HCT116 (cell line): ENCODE measurements at regions not wholly inside any gene's neighbourhood (a gene's known extent, or its start where the extent isn't known, plus 50 kb on each side); places are given as distances from the start of the nearest gene placed in this dataset.

Experiments
- ATAC-seq: fragments of 200-7000 bp; cut with Tn5 transposase; 2 replicates; pipeline ENCODE4 v1.9.1; 2020; ENCODE audit warnings: mild to moderate bottlenecking, moderate library complexity
- BruUV-seq: library from RNA; stranded (reverse); fragments of 400-500 nt; replicated peaks from 2 replicates; lab custom pipeline; 2021; lab: Mats Ljungman, UMichigan
- CTCF ChIA-PET: fragments of 300-600 bp; sonication (Branson Sonifier 250); formaldehyde crosslinking; loops from one replicate; lab custom pipeline; 2021; ENCODE audit warnings: antibody characterized with exemption; lab: Charles Lee
- POLR2A ChIA-PET: fragments of 300-600, 350-600 bp; sonication (Branson Sonifier 250); formaldehyde crosslinking; loops from one replicate; lab custom pipeline; 2021; ENCODE audit warnings: antibody characterized with exemption; lab: Charles Lee
- RAD21 ChIA-PET, 2 experiments: fragments of 300-600 bp; sonication (Branson Sonifier 250); formaldehyde crosslinking; loops; one replicate each; lab custom pipeline; 2023; ENCODE audit warnings: low total read pairs in 2 of 2; ENCODE audit not compliant: uncharacterized antibody in 2 of 2, unreplicated experiment in 2 of 2, low non-redundant PET in 1 of 2; lab: Charles Lee
- DNase-seq: peaks from one replicate; pipeline ENCODE4 v3.0.0-alpha.2; 2010; ENCODE audit warnings: low read depth, low spot score
- H2AFZ ChIP-seq: fragments of 200-600 bp; shearing (Covaris generic), sonication (generic); 2 replicates; pipeline ENCODE4 v1.6.1; 2017; ENCODE audit warnings: low read depth, mixed run types, mixed read lengths, antibody characterized with exemption, low read length; ENCODE audit not compliant: poor library complexity, severe bottlenecking
- H3K27ac ChIP-seq: 2 replicates; pipeline ENCODE4 v1.5.1; 2012; ENCODE audit warnings: low read depth, low read length
- H3K27me3 ChIP-seq: fragments of 200-600 bp; sonication (generic); 2 replicates; pipeline ENCODE4 v1.6.1; 2016; ENCODE audit warnings: mixed run types, low read length, mixed read lengths; ENCODE audit not compliant: insufficient read depth
- H3K36me3 ChIP-seq, 2 experiments: fragments of 200-500 bp in 1 of 2; fragments of 200-600 bp in 1 of 2; sonication (Bioruptor generic) in 1 of 2; sonication (generic) in 1 of 2; 2 replicates each; pipeline versions ENCODE4 v1.5.1 to v1.6.1; 2014 to 2016; ENCODE audit warnings: low read length in 2 of 2, inconsistent platforms in 1 of 2, mixed read lengths in 1 of 2, mixed run types in 1 of 2; ENCODE audit not compliant: insufficient read depth in 2 of 2, control insufficient read depth in 1 of 2
- H3K4me1 ChIP-seq, 2 experiments: fragments of 200-600 bp in 1 of 2; sonication (generic) in 1 of 2; 2 replicates each; pipeline versions ENCODE4 v1.5.1 to v1.6.1; 2012 to 2017; ENCODE audit warnings: low read length in 2 of 2, inconsistent platforms in 1 of 2, mild to moderate bottlenecking in 1 of 2, mixed read lengths in 1 of 2, mixed run types in 1 of 2, moderate library complexity in 1 of 2; ENCODE audit not compliant: insufficient read depth in 2 of 2, control insufficient read depth in 1 of 2
- H3K4me2 ChIP-seq: fragments of 200-600 bp; sonication (generic); 2 replicates; pipeline ENCODE4 v1.6.1; 2017; ENCODE audit warnings: mixed run types, low read length, mixed read lengths
- H3K4me3 ChIP-seq, 2 experiments: fragments of 200-600 bp in 1 of 2; sonication (generic) in 1 of 2; replicated peaks in 1 of 2; 2 replicates each; pipeline ENCODE4 v1.5.1; 2011 to 2016; ENCODE audit warnings: low read length in 2 of 2, control low read depth in 1 of 2, low read depth in 1 of 2, mild to moderate bottlenecking in 1 of 2, mixed read lengths in 1 of 2, mixed run types in 1 of 2
- H3K79me2 ChIP-seq: fragments of 200-600 bp; sonication (generic); 2 replicates; pipeline ENCODE4 v1.6.1; 2017; ENCODE audit warnings: mild to moderate bottlenecking, mixed run types, low read length, moderate library complexity, mixed read lengths; ENCODE audit not compliant: insufficient read depth
- H3K9ac ChIP-seq: fragments of 200-600 bp; sonication (generic); 2 replicates; pipeline ENCODE4 v1.6.1; 2016; ENCODE audit warnings: low read length, mixed read lengths
- H3K9me2 ChIP-seq: fragments of 200-600 bp; sonication (generic), shearing (Covaris generic); 2 replicates; pipeline ENCODE4 v1.6.1; 2017; ENCODE audit warnings: mixed run types, mild to moderate bottlenecking, moderate library complexity; ENCODE audit not compliant: insufficient read depth
- H3K9me3 ChIP-seq, 2 experiments: fragments of 200-500 bp in 1 of 2; fragments of 200-600 bp in 1 of 2; sonication (Bioruptor generic) in 1 of 2; sonication (generic) in 1 of 2; 2 replicates each; pipeline ENCODE4 v1.6.1; 2014 to 2017; ENCODE audit warnings: low read length in 2 of 2, mixed read lengths in 2 of 2, inconsistent platforms in 1 of 2, low read depth in 1 of 2, mild to moderate bottlenecking in 1 of 2, mixed run types in 1 of 2, moderate library complexity in 1 of 2; ENCODE audit not compliant: control insufficient read depth in 1 of 2, insufficient read depth in 1 of 2
- H4K20me1 ChIP-seq: fragments of 200-600 bp; sonication (generic), shearing (Covaris generic); 2 replicates; pipeline ENCODE4 v1.6.1; 2017; ENCODE audit warnings: mixed run types, mild to moderate bottlenecking, moderate library complexity; ENCODE audit not compliant: insufficient read depth
- ELF1 ChIP-seq: IDR thresholded peaks from 2 replicates; pipeline ENCODE4 v1.6.1; 2012; ENCODE audit warnings: low read depth, borderline replicate concordance
- EZH2phosphoT487 ChIP-seq: fragments of 200-600 bp; IDR thresholded peaks from 2 replicates; pipeline ENCODE4 v1.6.1; 2018; ENCODE audit warnings: antibody characterized with exemption, borderline replicate concordance
- POLR2A ChIP-seq: IDR thresholded peaks from 2 replicates; pipeline ENCODE4 v1.7.0; 2011; ENCODE audit warnings: borderline replicate concordance; ENCODE audit not compliant: insufficient read depth, insufficient read length; ENCODE audit errors: extremely low read depth
- YY1 ChIP-seq: IDR thresholded peaks from 2 replicates; pipeline ENCODE4 v1.6.1; 2011; ENCODE audit warnings: low read length, low read depth, moderate library complexity, mild to moderate bottlenecking; ENCODE audit not compliant: insufficient replicate concordance; ENCODE audit errors: extremely low read depth
- ZNF274 ChIP-seq: fragments of 200-500 bp; sonication (Bioruptor generic); IDR thresholded peaks from 2 replicates; pipeline ENCODE4 v1.6.1; 2014; ENCODE audit warnings: mild to moderate bottlenecking, low read depth, low read length, inconsistent platforms
- intact Hi-C: fragments of 100-400 bp; cut with micrococcal nuclease; formaldehyde crosslinking; loops from 2 replicates; pipeline ENCODE4 v1.10.0; 2022
- TF ChIP-seq, protein P1 (sequence below): IDR thresholded peaks from 2 replicates; pipeline ENCODE4 v1.6.1; 2012; ENCODE audit warnings: low read depth
- TF ChIP-seq, protein P2 (sequence below): IDR thresholded peaks from 2 replicates; pipeline ENCODE4 v1.6.1; 2012
- TF ChIP-seq, protein P3 (sequence below): IDR thresholded peaks from 2 replicates; pipeline ENCODE4 v1.6.1; 2011; ENCODE audit warnings: mild to moderate bottlenecking, low read length, moderate library complexity; ENCODE audit not compliant: insufficient replicate concordance; ENCODE audit errors: extremely low read depth

DNA sequence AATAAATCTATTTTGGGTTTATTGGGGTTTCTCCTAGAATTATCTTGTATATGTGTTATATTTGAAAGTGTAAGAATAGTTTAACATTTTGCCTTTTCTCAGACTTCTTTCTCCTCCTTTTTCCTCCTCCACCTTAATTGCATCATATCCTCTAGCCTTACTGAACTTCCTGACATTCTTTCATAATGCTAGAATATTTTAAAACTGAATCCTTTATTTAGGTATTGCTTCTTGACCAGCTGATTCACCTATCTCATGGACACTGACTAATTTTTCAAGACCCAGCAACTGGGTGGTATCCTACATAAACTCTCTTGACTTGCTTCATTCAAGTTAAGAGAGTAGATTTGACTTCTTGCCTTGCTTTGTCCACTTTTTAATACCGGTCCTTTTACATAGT lies 1508.9 kb downstream of the STIM2 start (continued):
- TF ChIP-seq, protein P1, sequence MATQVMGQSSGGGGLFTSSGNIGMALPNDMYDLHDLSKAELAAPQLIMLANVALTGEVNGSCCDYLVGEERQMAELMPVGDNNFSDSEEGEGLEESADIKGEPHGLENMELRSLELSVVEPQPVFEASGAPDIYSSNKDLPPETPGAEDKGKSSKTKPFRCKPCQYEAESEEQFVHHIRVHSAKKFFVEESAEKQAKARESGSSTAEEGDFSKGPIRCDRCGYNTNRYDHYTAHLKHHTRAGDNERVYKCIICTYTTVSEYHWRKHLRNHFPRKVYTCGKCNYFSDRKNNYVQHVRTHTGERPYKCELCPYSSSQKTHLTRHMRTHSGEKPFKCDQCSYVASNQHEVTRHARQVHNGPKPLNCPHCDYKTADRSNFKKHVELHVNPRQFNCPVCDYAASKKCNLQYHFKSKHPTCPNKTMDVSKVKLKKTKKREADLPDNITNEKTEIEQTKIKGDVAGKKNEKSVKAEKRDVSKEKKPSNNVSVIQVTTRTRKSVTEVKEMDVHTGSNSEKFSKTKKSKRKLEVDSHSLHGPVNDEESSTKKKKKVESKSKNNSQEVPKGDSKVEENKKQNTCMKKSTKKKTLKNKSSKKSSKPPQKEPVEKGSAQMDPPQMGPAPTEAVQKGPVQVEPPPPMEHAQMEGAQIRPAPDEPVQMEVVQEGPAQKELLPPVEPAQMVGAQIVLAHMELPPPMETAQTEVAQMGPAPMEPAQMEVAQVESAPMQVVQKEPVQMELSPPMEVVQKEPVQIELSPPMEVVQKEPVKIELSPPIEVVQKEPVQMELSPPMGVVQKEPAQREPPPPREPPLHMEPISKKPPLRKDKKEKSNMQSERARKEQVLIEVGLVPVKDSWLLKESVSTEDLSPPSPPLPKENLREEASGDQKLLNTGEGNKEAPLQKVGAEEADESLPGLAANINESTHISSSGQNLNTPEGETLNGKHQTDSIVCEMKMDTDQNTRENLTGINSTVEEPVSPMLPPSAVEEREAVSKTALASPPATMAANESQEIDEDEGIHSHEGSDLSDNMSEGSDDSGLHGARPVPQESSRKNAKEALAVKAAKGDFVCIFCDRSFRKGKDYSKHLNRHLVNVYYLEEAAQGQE, result no peak
- TF ChIP-seq ZNF274, result no peak
- TF ChIP-seq, protein P2, sequence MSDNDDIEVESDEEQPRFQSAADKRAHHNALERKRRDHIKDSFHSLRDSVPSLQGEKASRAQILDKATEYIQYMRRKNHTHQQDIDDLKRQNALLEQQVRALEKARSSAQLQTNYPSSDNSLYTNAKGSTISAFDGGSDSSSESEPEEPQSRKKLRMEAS, result no peak
- TF ChIP-seq EZH2phosphoT487, result no peak
- TF ChIP-seq YY1, result no peak
- TF ChIP-seq, protein P3, sequence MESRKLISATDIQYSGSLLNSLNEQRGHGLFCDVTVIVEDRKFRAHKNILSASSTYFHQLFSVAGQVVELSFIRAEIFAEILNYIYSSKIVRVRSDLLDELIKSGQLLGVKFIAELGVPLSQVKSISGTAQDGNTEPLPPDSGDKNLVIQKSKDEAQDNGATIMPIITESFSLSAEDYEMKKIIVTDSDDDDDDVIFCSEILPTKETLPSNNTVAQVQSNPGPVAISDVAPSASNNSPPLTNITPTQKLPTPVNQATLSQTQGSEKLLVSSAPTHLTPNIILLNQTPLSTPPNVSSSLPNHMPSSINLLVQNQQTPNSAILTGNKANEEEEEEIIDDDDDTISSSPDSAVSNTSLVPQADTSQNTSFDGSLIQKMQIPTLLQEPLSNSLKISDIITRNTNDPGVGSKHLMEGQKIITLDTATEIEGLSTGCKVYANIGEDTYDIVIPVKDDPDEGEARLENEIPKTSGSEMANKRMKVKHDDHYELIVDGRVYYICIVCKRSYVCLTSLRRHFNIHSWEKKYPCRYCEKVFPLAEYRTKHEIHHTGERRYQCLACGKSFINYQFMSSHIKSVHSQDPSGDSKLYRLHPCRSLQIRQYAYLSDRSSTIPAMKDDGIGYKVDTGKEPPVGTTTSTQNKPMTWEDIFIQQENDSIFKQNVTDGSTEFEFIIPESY, result no peak

DNA sequence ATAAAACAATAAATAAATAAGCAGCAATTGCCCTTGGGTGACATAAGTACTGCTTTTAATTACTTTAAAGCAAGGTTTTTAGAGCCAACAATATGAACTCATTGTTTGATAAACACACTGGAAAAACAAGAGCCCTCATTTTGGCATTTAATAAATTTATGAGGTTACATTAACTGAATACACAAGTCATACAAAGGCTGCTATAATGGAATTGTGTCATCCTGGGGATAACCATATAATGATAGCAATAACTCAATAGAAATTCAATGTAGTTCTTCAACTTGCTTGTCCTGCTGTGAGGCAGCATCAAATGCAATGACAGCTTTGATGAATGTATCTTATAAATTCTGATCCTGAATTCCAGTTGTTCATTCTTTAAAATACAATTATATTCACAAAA lies 1512.5 kb downstream of the STIM2 start:
- ATAC-seq, result no peak
- Histone ChIP-seq H3K27ac (no peak overlapping the region), H3K9me2 (no peaks in the 10 kb centered on the region), H3K27me3 (no peaks in the 10 kb centered on the region), H3K9ac (no peak overlapping the region), H2AFZ (no peak overlapping the region), H3K9me3 (no peaks in the 10 kb centered on the region), H3K4me1 (no peaks in the 10 kb centered on the region), H4K20me1 (no peaks in the 10 kb centered on the region), H3K36me3 (no peaks in the 10 kb centered on the region), H3K79me2 (no peaks in the 10 kb centered on the region), H3K4me2 (no peak overlapping the region), H3K4me3 (no peak overlapping the region)
- CTCF ChIA-PET, result no interaction called here
- no TSS peak for BruUV-seq
- DNase-seq, result no peak
- intact Hi-C loops, result no loop called here
- TF ChIP-seq ELF1, result no peak
- TF ChIP-seq POLR2A, result no peak
- TF ChIP-seq, protein P3, result no peak
- RAD21 ChIA-PET, result no interaction called here
- POLR2A ChIA-PET, result no interaction called here
